HG02678 (cell line): ENCODE measurements at regions not wholly inside any gene's neighbourhood (a gene's known extent, or its start where the extent isn't known, plus 50 kb on each side); places are given as distances from the start of the nearest gene placed in this dataset.

ENCODE experiments used
- ATAC-seq: cut with Tn5 transposase; IDR thresholded peaks from one replicate; pipeline ENCODE4 v1.9.1; 2021; ENCODE audit warnings: mild to moderate bottlenecking, moderate library complexity; ENCODE audit not compliant: unreplicated experiment

DNA sequence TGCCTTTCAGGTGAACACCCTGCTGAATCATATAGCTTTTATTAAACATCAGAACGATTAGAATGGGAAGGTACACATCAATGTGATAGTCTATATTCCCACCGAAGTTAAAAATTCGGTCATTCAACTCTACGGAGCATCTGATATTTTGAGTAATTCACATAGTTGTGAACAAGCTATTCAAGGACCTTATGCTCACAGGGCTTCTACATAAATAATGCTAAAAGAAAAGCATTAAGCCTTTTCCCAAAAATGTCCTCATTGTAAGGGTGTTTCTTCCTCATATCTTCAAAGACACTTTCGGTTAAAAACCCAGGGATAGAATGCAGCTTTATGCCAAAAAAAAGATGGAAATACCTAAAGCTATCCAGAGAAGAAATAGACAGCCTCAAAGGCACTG is 79.7 kb upstream of the EDNRA start:
- no peak for ATAC-seq

DNA sequence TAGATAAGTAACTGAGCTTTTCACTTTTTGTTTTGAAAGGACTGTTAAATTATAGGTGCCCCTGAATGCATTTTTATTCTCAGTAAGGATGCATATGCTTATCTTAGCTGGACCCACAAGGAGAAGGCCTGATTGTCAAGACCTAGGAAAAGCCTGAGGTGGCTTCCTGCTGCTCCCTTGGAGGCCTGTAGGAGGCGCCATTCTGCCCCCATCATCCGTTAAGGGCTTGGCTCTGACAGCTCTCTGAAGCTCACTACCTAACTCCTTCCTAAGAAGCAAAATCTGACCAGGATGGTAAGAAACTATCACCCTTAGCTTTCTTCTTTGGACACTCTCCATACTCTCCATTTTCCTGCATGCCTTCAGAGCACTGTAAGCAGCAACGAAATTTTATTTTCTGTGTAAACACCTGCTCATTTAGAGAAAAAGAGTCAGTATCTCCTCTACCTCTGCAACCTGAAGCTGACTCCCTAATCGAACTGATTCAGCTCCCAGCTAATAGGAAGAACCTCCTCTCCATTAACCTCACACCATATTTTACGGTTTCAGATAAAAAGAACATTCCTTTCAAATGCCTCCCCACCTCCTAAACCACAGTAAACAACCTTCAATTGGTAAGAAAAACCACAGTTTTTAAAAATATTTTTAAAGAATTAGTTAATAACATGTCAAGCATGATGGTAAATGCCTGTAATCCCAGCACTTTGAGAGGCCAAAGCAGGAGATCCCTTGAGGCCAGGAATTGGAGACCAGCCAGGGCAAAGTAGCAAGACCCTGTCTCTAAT is 73.4 kb upstream of the EDNRA start:
- no peak for ATAC-seq

DNA sequence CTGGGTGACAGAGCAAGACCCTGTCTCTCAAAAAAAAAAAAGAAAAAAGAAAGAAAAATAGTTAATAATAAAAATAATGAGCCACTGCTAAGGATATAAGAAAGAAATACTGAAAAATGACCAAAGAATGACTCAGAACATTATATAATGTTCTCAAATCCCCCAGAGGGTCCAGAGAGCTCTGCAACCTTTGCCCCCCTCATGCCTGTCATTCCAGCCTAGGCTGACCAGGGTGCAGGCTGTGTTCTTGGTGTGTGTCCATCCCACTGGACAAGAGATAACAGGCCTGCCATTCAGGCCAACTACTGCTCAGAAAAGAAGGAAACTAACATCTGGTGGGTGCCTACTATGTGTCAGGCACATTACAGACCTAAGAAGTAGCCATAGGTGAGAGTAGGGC is 72.7 kb upstream of the EDNRA start:
- no peak for ATAC-seq

DNA sequence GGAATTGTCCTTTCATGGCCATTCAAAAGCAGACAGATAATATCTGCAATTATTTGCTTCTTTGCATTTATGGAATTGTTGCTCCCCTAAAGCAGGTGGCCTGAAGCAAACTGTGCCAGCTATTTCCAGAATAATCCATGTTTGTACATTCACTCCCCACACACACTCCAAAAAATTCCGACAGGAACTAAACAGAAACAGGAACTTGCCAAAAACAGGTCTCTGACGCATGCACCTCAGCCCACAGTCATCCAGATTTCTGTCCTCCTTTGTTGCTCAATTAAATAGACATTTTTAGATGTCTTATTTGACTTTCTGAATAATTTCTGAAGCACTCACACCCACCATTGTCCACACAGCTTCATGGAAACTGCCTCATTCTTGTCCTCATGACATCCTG is 71.5 kb upstream of the EDNRA start:
- no peak for ATAC-seq

DNA sequence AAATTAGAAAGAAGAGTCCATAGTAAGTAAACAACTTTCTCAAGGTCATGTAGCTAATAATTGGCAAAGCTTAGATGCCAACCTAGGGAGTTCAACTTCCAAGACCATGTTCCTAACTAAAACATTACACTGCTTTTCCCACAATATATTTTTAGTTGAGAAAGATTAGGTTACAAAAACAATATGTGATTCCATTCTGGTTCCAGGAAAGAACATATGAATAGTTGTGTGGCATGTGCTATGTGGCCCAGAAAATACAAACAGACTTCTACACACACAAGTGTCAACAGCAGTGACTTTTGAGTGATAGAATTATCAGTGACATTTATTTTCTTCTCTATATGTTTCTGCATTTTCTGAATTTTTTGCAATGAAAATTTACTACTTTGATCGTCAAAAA is 62.7 kb upstream of the EDNRA start:
- no peak for ATAC-seq

DNA sequence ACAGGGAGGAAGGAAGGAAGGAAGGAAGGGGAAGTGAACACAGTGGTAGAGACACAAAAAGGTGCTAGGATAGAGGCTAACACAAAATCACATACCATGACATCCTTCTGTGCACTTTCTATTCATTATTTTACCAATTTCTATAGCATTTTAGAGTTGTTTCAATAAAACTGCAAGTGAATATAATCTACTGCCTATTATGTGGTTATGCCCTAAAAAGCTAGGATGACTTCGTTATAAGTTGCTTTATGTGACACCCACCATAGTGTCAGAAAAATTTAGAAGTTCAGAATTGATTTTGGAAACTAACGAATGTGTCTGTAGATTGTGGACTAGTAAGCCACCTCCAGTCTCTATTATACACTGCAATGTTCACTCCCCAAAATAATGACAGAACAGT is 59.4 kb upstream of the EDNRA start:
- ATAC-seq: no peak

DNA sequence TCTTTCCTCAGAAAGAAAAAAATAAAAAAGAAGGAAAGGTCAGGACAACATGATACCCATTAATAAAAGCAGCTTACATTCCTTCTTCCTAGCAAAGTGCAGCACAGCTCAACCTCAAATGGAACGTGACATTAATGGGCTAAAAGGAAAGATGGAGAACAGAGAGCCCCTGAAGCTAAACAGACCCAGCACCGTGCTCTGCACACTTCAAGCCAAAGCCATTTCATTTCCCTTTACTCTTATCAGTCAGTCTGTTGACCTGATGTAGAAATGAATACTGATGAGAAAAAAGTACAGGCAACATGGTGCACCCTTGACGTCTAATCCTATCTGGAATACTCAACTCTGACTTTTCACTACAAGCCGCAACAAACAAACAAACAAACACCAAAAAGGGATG is 57.7 kb upstream of the EDNRA start:
- no peak for ATAC-seq

DNA sequence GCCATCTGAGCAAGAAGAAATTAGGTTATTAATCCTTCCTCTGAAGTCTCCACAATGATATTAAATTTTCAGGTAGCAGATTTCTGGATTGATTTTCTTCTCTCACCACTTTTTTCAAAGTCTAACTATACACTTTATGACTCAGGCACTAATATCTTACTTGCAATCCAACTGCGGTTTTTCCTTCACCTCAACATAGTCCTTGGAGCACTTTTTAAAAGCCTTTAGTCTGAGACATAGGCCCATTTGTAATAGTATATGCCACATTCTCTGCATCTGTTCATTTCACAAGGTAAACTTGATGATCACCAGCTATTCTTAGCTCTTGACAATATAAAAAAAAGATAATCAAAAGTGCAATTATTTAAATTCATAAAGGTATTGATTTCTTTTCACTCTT is 55.9 kb upstream of the EDNRA start:
- ATAC-seq: no peak

DNA sequence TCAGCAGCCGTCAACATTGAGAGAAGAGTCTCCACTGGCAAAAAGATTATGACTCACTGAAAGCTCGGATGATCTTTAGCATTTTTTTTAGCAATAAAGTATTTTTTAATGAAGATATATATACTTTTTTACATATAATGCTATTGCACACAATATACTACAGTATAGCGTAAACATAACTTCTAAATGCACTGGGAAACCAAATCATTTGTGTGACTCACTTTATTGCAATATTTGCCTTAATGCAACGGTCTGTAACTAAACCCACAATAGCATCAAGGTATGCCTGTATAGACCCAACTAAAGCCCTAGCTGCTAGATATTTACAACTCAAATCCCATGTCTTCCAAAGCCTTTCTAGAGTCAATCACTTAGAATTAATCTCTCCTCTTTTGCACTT is 52.3 kb upstream of the EDNRA start:
- no peak for ATAC-seq

DNA sequence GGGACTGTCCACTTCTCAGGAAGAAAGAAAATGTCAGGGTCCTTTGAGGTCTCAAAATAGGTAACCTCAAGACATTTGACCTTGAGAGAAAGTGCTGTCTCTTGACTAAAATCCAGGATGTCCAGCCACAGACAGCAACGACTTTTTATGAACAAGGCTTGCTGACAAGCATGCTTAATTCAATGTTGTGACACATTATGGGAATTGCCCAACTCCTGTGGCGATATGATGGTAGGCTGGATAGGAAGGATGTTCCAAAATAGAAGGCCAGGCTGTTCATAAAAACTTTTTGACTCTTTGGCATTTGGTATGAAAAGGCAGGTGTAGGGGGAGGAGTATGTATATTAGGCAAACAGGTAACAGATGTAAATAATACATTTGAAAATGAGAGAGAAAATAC is 50.8 kb upstream of the EDNRA start:
- ATAC-seq: no peak
